H1 (cell line): ENCODE measurements at regions not wholly inside any gene's neighbourhood (a gene's known extent, or its start where the extent isn't known, plus 50 kb on each side); places are given as distances from the start of the nearest gene placed in this dataset.

Experiments
- HDAC6 ChIP-seq: IDR thresholded peaks from one replicate; pipeline ENCODE4 v1.7.1; 2012; ENCODE audit warnings: low read depth, mild to moderate bottlenecking, inconsistent platforms, low read length, moderate library complexity
- TEAD4 ChIP-seq: IDR thresholded peaks from 2 replicates; pipeline ENCODE4 v1.6.1; 2012; ENCODE audit warnings: low read depth, low read length, inconsistent platforms, mixed read lengths
- TF ChIP-seq, protein P1 (sequence below): fragments of 300-600 bp; sonication (generic); IDR thresholded peaks from 2 replicates; pipeline ENCODE4 v1.7.1; 2012; ENCODE audit warnings: low read length, moderate library complexity, mild to moderate bottlenecking, inconsistent platforms; ENCODE audit not compliant: insufficient replicate concordance
- TF ChIP-seq, protein P2 (sequence below): IDR thresholded peaks from 2 replicates; pipeline ENCODE4 v1.6.1; 2012; ENCODE audit warnings: low read length, inconsistent platforms

DNA sequence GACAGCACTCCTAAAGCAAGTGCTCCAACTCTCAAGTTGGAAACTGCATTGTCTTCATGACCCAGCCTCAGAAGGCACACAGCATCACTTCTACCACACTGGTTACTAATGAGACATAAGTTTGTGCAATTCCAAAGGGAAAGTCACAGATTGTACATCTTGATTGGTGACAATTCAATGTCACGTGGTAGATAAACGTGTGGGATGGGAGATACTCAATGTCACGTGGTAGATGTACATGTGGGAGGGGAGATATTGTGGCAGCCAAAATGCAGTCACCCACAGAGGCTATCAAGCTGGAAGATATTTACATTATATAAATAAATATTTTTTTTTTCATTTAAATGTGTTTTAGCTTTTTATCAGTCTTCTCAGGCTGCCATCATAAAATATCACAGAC lies 393.3 kb downstream of the KIF16B start (continued):
- TF ChIP-seq, protein P1, sequence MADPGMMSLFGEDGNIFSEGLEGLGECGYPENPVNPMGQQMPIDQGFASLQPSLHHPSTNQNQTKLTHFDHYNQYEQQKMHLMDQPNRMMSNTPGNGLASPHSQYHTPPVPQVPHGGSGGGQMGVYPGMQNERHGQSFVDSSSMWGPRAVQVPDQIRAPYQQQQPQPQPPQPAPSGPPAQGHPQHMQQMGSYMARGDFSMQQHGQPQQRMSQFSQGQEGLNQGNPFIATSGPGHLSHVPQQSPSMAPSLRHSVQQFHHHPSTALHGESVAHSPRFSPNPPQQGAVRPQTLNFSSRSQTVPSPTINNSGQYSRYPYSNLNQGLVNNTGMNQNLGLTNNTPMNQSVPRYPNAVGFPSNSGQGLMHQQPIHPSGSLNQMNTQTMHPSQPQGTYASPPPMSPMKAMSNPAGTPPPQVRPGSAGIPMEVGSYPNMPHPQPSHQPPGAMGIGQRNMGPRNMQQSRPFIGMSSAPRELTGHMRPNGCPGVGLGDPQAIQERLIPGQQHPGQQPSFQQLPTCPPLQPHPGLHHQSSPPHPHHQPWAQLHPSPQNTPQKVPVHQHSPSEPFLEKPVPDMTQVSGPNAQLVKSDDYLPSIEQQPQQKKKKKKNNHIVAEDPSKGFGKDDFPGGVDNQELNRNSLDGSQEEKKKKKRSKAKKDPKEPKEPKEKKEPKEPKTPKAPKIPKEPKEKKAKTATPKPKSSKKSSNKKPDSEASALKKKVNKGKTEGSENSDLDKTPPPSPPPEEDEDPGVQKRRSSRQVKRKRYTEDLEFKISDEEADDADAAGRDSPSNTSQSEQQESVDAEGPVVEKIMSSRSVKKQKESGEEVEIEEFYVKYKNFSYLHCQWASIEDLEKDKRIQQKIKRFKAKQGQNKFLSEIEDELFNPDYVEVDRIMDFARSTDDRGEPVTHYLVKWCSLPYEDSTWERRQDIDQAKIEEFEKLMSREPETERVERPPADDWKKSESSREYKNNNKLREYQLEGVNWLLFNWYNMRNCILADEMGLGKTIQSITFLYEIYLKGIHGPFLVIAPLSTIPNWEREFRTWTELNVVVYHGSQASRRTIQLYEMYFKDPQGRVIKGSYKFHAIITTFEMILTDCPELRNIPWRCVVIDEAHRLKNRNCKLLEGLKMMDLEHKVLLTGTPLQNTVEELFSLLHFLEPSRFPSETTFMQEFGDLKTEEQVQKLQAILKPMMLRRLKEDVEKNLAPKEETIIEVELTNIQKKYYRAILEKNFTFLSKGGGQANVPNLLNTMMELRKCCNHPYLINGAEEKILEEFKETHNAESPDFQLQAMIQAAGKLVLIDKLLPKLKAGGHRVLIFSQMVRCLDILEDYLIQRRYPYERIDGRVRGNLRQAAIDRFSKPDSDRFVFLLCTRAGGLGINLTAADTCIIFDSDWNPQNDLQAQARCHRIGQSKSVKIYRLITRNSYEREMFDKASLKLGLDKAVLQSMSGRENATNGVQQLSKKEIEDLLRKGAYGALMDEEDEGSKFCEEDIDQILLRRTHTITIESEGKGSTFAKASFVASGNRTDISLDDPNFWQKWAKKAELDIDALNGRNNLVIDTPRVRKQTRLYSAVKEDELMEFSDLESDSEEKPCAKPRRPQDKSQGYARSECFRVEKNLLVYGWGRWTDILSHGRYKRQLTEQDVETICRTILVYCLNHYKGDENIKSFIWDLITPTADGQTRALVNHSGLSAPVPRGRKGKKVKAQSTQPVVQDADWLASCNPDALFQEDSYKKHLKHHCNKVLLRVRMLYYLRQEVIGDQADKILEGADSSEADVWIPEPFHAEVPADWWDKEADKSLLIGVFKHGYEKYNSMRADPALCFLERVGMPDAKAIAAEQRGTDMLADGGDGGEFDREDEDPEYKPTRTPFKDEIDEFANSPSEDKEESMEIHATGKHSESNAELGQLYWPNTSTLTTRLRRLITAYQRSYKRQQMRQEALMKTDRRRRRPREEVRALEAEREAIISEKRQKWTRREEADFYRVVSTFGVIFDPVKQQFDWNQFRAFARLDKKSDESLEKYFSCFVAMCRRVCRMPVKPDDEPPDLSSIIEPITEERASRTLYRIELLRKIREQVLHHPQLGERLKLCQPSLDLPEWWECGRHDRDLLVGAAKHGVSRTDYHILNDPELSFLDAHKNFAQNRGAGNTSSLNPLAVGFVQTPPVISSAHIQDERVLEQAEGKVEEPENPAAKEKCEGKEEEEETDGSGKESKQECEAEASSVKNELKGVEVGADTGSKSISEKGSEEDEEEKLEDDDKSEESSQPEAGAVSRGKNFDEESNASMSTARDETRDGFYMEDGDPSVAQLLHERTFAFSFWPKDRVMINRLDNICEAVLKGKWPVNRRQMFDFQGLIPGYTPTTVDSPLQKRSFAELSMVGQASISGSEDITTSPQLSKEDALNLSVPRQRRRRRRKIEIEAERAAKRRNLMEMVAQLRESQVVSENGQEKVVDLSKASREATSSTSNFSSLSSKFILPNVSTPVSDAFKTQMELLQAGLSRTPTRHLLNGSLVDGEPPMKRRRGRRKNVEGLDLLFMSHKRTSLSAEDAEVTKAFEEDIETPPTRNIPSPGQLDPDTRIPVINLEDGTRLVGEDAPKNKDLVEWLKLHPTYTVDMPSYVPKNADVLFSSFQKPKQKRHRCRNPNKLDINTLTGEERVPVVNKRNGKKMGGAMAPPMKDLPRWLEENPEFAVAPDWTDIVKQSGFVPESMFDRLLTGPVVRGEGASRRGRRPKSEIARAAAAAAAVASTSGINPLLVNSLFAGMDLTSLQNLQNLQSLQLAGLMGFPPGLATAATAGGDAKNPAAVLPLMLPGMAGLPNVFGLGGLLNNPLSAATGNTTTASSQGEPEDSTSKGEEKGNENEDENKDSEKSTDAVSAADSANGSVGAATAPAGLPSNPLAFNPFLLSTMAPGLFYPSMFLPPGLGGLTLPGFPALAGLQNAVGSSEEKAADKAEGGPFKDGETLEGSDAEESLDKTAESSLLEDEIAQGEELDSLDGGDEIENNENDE = no peak
- no peak for TF ChIP-seq TEAD4
- TF ChIP-seq HDAC6 = no peak
- TF ChIP-seq, protein P2, sequence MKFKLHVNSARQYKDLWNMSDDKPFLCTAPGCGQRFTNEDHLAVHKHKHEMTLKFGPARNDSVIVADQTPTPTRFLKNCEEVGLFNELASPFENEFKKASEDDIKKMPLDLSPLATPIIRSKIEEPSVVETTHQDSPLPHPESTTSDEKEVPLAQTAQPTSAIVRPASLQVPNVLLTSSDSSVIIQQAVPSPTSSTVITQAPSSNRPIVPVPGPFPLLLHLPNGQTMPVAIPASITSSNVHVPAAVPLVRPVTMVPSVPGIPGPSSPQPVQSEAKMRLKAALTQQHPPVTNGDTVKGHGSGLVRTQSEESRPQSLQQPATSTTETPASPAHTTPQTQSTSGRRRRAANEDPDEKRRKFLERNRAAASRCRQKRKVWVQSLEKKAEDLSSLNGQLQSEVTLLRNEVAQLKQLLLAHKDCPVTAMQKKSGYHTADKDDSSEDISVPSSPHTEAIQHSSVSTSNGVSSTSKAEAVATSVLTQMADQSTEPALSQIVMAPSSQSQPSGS = no peak
